Osteoblast (primary cell): ENCODE measurements at regions not wholly inside any gene's neighbourhood (a gene's known extent, or its start where the extent isn't known, plus 50 kb on each side); places are given as distances from the start of the nearest gene placed in this dataset.

ENCODE experiments used
- DNase-seq: peaks from one replicate; pipeline ENCODE4 v3.0.0; 2011; ENCODE audit warnings: low spot score, mixed read lengths; ENCODE audit not compliant: insufficient read length; ENCODE audit errors: missing footprints
- H2AFZ ChIP-seq: 2 replicates; pipeline ENCODE4 v1.6.0; 2011; ENCODE audit warnings: mild to moderate bottlenecking, low read length
- H3K27ac ChIP-seq: 2 replicates; pipeline ENCODE4 v1.5.1; 2011; ENCODE audit warnings: mild to moderate bottlenecking, low read depth, low read length, moderate library complexity
- H3K27me3 ChIP-seq: 2 replicates; pipeline ENCODE4 v1.6.0; 2012; ENCODE audit warnings: mild to moderate bottlenecking, control low read depth, inconsistent platforms, low read length, moderate library complexity; ENCODE audit not compliant: insufficient read depth
- H3K36me3 ChIP-seq: 2 replicates; pipeline ENCODE4 v1.5.1; 2011; ENCODE audit warnings: mild to moderate bottlenecking, low read length, control low read depth, moderate library complexity; ENCODE audit not compliant: insufficient read depth
- H3K4me1 ChIP-seq: 2 replicates; pipeline ENCODE4 v1.5.1; 2011; ENCODE audit warnings: mild to moderate bottlenecking, low read length, control low read depth, moderate library complexity; ENCODE audit not compliant: insufficient read depth
- H3K4me2 ChIP-seq: 2 replicates; pipeline ENCODE4 v1.6.0; 2011; ENCODE audit warnings: mild to moderate bottlenecking, low read length; ENCODE audit not compliant: insufficient read depth
- H3K4me3 ChIP-seq: fragments of 200-600 bp; sonication (generic); 3 replicates; pipeline ENCODE4 v1.5.1; 2012; ENCODE audit warnings: mild to moderate bottlenecking, low read length, inconsistent platforms; ENCODE audit not compliant: insufficient read depth
- H3K79me2 ChIP-seq: 2 replicates; pipeline ENCODE4 v1.6.0; 2012; ENCODE audit warnings: mild to moderate bottlenecking, low read length, control low read depth, inconsistent platforms; ENCODE audit not compliant: insufficient read depth
- H3K9me3 ChIP-seq: 2 replicates; pipeline ENCODE4 v1.5.1; 2011; ENCODE audit warnings: low read depth, low read length, control low read depth
- H4K20me1 ChIP-seq: 2 replicates; pipeline ENCODE4 v1.6.0; 2012; ENCODE audit warnings: mild to moderate bottlenecking, low read length, control low read depth; ENCODE audit not compliant: insufficient read depth
- CTCF ChIP-seq: IDR thresholded peaks from 2 replicates; pipeline ENCODE4 v1.5.1; 2011; ENCODE audit warnings: mild to moderate bottlenecking, low read depth, low read length, moderate library complexity; ENCODE audit errors: extremely low read depth

GRCh38 chr12:41956353-41956752 lies 188.3 kb downstream of the GXYLT1 start:
- H2AFZ ChIP-seq: no peak overlapping the region
- H3K27ac ChIP-seq: no peak overlapping the region
- no peak for DNase-seq
- H3K4me3 ChIP-seq: no peak overlapping the region
- no peaks in the 10 kb centered on the region for H3K4me1 ChIP-seq
- H3K79me2 ChIP-seq: no peaks in the 10 kb centered on the region
- H3K4me2 ChIP-seq: no peak overlapping the region
- no peaks in the 10 kb centered on the region for H3K27me3 ChIP-seq
- H4K20me1 ChIP-seq: no peaks in the 10 kb centered on the region
- H3K9me3 ChIP-seq: no peaks in the 10 kb centered on the region
- no peak for TF ChIP-seq CTCF
- no peaks in the 10 kb centered on the region for H3K36me3 ChIP-seq

DNA sequence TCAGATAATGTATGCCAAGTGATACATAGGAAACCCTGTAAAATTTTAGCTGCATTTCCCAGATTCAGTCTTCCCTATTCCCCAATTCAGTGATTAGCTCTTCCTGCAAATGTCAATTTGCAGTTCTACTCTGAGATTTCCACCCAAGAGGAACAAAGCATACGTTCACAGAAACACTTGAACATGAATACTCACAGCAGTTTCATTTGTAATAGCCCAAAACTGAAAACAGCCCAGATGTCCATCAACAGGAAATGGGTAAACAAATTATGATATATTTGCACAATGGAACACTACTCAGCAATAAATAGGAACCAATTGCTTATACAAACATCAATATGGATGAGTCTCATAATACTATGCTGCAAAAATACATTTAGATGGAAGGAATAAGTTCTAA lies 194.2 kb downstream of the GXYLT1 start:
- H3K27ac ChIP-seq: no peak overlapping the region

GRCh38 chr12:41946106-41946505 lies 198.6 kb downstream of the GXYLT1 start:
- DNase-seq: no peak
- H3K36me3 ChIP-seq: no peaks in the 10 kb centered on the region
- H3K4me2 ChIP-seq: no peak overlapping the region
- no peaks in the 10 kb centered on the region for H3K27me3 ChIP-seq
- H3K4me3 ChIP-seq: no peak overlapping the region
- H3K27ac ChIP-seq: no peak overlapping the region
- H2AFZ ChIP-seq: no peak overlapping the region
- H3K9me3 ChIP-seq: no peaks in the 10 kb centered on the region
- no peak for TF ChIP-seq CTCF
- H4K20me1 ChIP-seq: no peaks in the 10 kb centered on the region
- H3K4me1 ChIP-seq: no peaks in the 10 kb centered on the region
- H3K79me2 ChIP-seq: no peaks in the 10 kb centered on the region

More for the DNA sequence above, 194.2 kb downstream of the GXYLT1 start:
- no peak for DNase-seq
- Histone ChIP-seq H3K9me3 (no peaks in the 10 kb centered on the region), H3K4me1 (no peaks in the 10 kb centered on the region), H3K27me3 (no peaks in the 10 kb centered on the region), H4K20me1 (no peaks in the 10 kb centered on the region), H3K4me3 (no peak overlapping the region), H2AFZ (no peak overlapping the region), H3K4me2 (no peak overlapping the region), H3K79me2 (no peaks in the 10 kb centered on the region), H3K36me3 (no peaks in the 10 kb centered on the region)
- no peak for TF ChIP-seq CTCF

GRCh38 chr12:41944216-41944615 lies 200.5 kb downstream of the GXYLT1 start:
- no peaks in the 10 kb centered on the region for H3K27me3 ChIP-seq
- H2AFZ ChIP-seq: no peak overlapping the region
- no peak for TF ChIP-seq CTCF
- H3K4me3 ChIP-seq: no peak overlapping the region
- no peak overlapping the region for H3K27ac ChIP-seq
- H3K36me3 ChIP-seq: no peaks in the 10 kb centered on the region
- H3K9me3 ChIP-seq: no peaks in the 10 kb centered on the region
- no peaks in the 10 kb centered on the region for H4K20me1 ChIP-seq
- no peak overlapping the region for H3K4me2 ChIP-seq
- DNase-seq: no peak
- no peaks in the 10 kb centered on the region for H3K4me1 ChIP-seq
- no peaks in the 10 kb centered on the region for H3K79me2 ChIP-seq
